HepG2 (cell line): ENCODE measurements at regions not wholly inside any gene's neighbourhood (a gene's known extent, or its start where the extent isn't known, plus 50 kb on each side); places are given as distances from the start of the nearest gene placed in this dataset.
"Not testable (repeated sequence)": the region's sequence is repeated elsewhere in the genome, so short reads cannot be mapped to it uniquely, and the experiment has no call there.

ENCODE experiments used
- ATAC-seq: fragments of 200-7000 bp; cut with Tn5 transposase; 3 replicates; pipeline ENCODE4 v1.9.1; 2020; ENCODE audit warnings: mild to moderate bottlenecking, moderate library complexity
- BruUV-seq: library from RNA; stranded (reverse); fragments of 400-500 nt; replicated peaks from 2 replicates; lab custom pipeline; 2021; lab: Mats Ljungman, UMichigan
- CTCF ChIA-PET: fragments of 300-600 bp; formaldehyde crosslinking; extraction: SDS; loops from one replicate; lab custom pipeline; 2021; ENCODE audit warnings: low total read pairs, inconsistent platforms, low intra/inter-chr PET ratio; lab: Yijun Ruan, JAX
- POLR2A ChIA-PET: fragments of 350-600 bp; sonication (Branson Sonifier 250); formaldehyde crosslinking; loops from one replicate; lab custom pipeline; 2020; ENCODE audit warnings: antibody characterized with exemption, inconsistent platforms; lab: Yijun Ruan, JAX
- DNase-seq: peaks from one replicate; pipeline ENCODE4 v3.0.0-alpha.2; 2015; ENCODE audit warnings: low spot score
- FAIRE-seq: peaks from 3 replicates; lab custom pipeline; 2011; peaks lifted over from hg19 to GRCh38; lab: Jason Lieb, UNC
- H2AFZ ChIP-seq: one replicate; pipeline ENCODE4 v1.6.1; 2011; ENCODE audit warnings: low read length, inconsistent platforms
- H3K27ac ChIP-seq: fragments of 300-600 bp; 3 replicates; pipeline ENCODE4 v1.8.0; 2011; ENCODE audit warnings: mixed run types, mild to moderate bottlenecking, mixed read lengths, low read length, inconsistent platforms; ENCODE audit not compliant: insufficient read depth; ENCODE audit errors: extremely low read length
- H3K27me3 ChIP-seq, 2 experiments: fragments of 200-600 bp in 1 of 2; 2 replicates in 1 of 2; 3 replicates in 1 of 2; pipeline versions ENCODE4 v1.6.0 to v1.8.0; 2011; ENCODE audit warnings: low read length in 2 of 2, mild to moderate bottlenecking in 2 of 2, moderate library complexity in 2 of 2, inconsistent platforms in 1 of 2; ENCODE audit not compliant: insufficient read depth in 2 of 2, control insufficient read depth in 1 of 2
- H3K36me3 ChIP-seq, 2 experiments: fragments of 200-600 bp in 1 of 2; replicated peaks in 1 of 2; 2 replicates in 1 of 2; 3 replicates in 1 of 2; pipeline versions ENCODE4 v1.5.1 to v1.8.0; 2011; ENCODE audit warnings: low read length in 2 of 2, inconsistent platforms in 1 of 2; ENCODE audit not compliant: insufficient read depth in 2 of 2, control insufficient read depth in 1 of 2
- H3K4me1 ChIP-seq: 2 replicates; pipeline ENCODE4 v1.5.1; 2012; ENCODE audit warnings: low read length, inconsistent platforms; ENCODE audit not compliant: insufficient read depth
- H3K4me2 ChIP-seq: 2 replicates; pipeline ENCODE4 v1.6.0; 2011; ENCODE audit warnings: low read depth, low read length, inconsistent platforms
- H3K4me3 ChIP-seq, 3 experiments: fragments of 200-600 bp in 1 of 3; sonication (generic), shearing (Covaris generic) in 1 of 3; replicated peaks in 1 of 3; 2 replicates each; pipeline ENCODE4 v1.5.1; 2011 to 2016; ENCODE audit warnings: low read length in 3 of 3, inconsistent platforms in 2 of 3, low read depth in 2 of 3, mild to moderate bottlenecking in 2 of 3, control low read depth in 1 of 3, mixed read lengths in 1 of 3; ENCODE audit not compliant: insufficient read depth in 1 of 3
- H3K79me2 ChIP-seq: one replicate; pipeline ENCODE4 v1.6.1; 2011; ENCODE audit warnings: low read length, inconsistent platforms; ENCODE audit not compliant: insufficient read depth
- H3K9ac ChIP-seq: 2 replicates; pipeline ENCODE4 v1.6.0; 2011; ENCODE audit warnings: mild to moderate bottlenecking, low read depth, low read length, inconsistent platforms; ENCODE audit not compliant: insufficient read depth
- H3K9me3 ChIP-seq: 2 replicates; pipeline ENCODE4 v1.5.1; 2012; ENCODE audit warnings: mild to moderate bottlenecking, low read length
- H4K20me1 ChIP-seq: 2 replicates; pipeline ENCODE4 v1.6.0; 2011; ENCODE audit warnings: inconsistent platforms, mild to moderate bottlenecking, low read length, moderate library complexity; ENCODE audit not compliant: insufficient read depth
- ELF3 ChIP-seq: IDR thresholded peaks from 2 replicates; pipeline ENCODE4 v1.6.1; 2016; ENCODE audit warnings: missing genetic modification reagents, missing compliant biosample characterization
- EP300 ChIP-seq, 3 experiments: sonication (generic) in 1 of 3; formaldehyde crosslinking in 1 of 3; IDR thresholded peaks; 2 replicates each; pipeline versions ENCODE4 v1.5.1 to v1.6.1; 2011 to 2020; ENCODE audit warnings: low read depth in 2 of 3, low read length in 2 of 3, borderline replicate concordance in 1 of 3, improper control_type of control experiment in 1 of 3, mild to moderate bottlenecking in 1 of 3, missing genetic modification reagents in 1 of 3, moderate library complexity in 1 of 3
- HNF4A ChIP-seq: sonication (generic); formaldehyde crosslinking; IDR thresholded peaks from 2 replicates; pipeline ENCODE4 v1.4.0; 2020; ENCODE audit warnings: missing genetic modification reagents
- HOXA5 ChIP-seq: sonication (generic); formaldehyde crosslinking; IDR thresholded peaks from 2 replicates; pipeline ENCODE4 v1.4.0; 2020; ENCODE audit warnings: missing genetic modification reagents
- KDM6A ChIP-seq: IDR thresholded peaks from 2 replicates; pipeline ENCODE4 v1.6.1; 2016; ENCODE audit warnings: low read depth
- NCOA2 ChIP-seq: sonication (generic); formaldehyde crosslinking; IDR thresholded peaks from 2 replicates; pipeline ENCODE4 v1.8.0; 2022; ENCODE audit warnings: inconsistent platforms
- SOX13 ChIP-seq, 3 experiments: fragments of 450-650 bp in 1 of 3; sonication (generic) in 1 of 3; formaldehyde crosslinking in 1 of 3; IDR thresholded peaks in 2 of 3; conservative IDR thresholded peaks in 1 of 3; 2 replicates each; pipeline versions ENCODE4 v1.5.0 to v1.6.1; 2016 to 2020; ENCODE audit warnings: antibody characterized with exemption in 1 of 3, mild to moderate bottlenecking in 1 of 3, missing compliant biosample characterization in 1 of 3, missing genetic modification reagents in 1 of 3, moderate library complexity in 1 of 3
- SOX5 ChIP-seq: IDR thresholded peaks from 2 replicates; pipeline ENCODE4 v1.6.1; 2016; ENCODE audit warnings: borderline replicate concordance
- SOX6 ChIP-seq, 2 experiments: fragments of 450-650 bp in 1 of 2; sonication (generic) in 1 of 2; formaldehyde crosslinking in 1 of 2; IDR thresholded peaks; 2 replicates each; pipeline versions ENCODE4 v1.4.0 to v1.6.1; 2017 to 2020; ENCODE audit warnings: antibody characterized with exemption in 1 of 2, mild to moderate bottlenecking in 1 of 2, missing genetic modification reagents in 1 of 2
- SP1 ChIP-seq, 2 experiments: fragments of 450-650 bp in 1 of 2; sonication (generic) in 1 of 2; formaldehyde crosslinking in 1 of 2; IDR thresholded peaks; 2 replicates each; pipeline versions ENCODE4 v1.4.0 to v1.6.1; 2016 to 2020; ENCODE audit warnings: missing genetic modification reagents in 1 of 2
- TEAD3 ChIP-seq: optimal IDR thresholded peaks from 2 replicates; pipeline ENCODE3; 2016; ENCODE audit warnings: borderline replicate concordance
- ZFY ChIP-seq: sonication (generic); formaldehyde crosslinking; IDR thresholded peaks from 2 replicates; pipeline ENCODE4 v1.4.0; 2020; ENCODE audit warnings: missing genetic modification reagents
- ZNF124 ChIP-seq: sonication (generic); formaldehyde crosslinking; IDR thresholded peaks from 2 replicates; pipeline ENCODE4 v1.4.0; 2020; ENCODE audit warnings: missing genetic modification reagents
- ZNF652 ChIP-seq: IDR thresholded peaks from 2 replicates; pipeline ENCODE4 v1.6.1; 2016; ENCODE audit warnings: low read depth, borderline replicate concordance
- WGBS: methylation state at CpG from one replicate; pipeline ENCODE4 v1.1.6; 2017; ENCODE audit warnings: low lambda C conversion rate; 5-methylcytosine and 5-hydroxymethylcytosine counted together
- in situ Hi-C: cut with HindIII; loops from 2 replicates; pipeline ENCODE4 v1.10.0; 2017; ENCODE audit warnings: low pct_unique_long_range_greater_than_20kb; ENCODE audit not compliant: extremely low pct_ligation_motif_present
- intact Hi-C: fragments of 100-400 bp; cut with micrococcal nuclease; formaldehyde crosslinking; loops from one replicate; pipeline ENCODE4 v1.10.0; 2022; ENCODE audit not compliant: unreplicated experiment

DNA sequence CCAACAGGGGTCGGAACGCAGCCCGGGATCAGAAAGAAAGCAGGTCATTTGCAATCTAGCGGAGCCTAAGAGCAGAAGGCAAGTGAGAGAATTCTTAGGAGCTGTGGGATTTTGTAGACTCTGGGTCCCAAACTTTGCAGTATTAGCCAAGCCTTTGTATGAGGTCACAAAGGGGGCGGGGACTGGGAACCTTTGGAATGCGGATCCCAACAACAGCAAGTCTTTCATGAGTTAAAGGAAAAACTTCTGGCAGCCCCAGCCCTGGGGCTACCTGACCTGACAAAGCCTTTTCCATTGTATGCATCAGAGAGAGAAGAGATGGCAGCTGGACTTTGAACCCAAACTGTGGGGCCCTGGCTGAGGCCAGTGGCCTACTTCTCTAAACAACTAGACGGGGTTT, 73.3 kb downstream of the DAPL1 start:
- H2AFZ ChIP-seq; H3K9me3 ChIP-seq; H3K27me3 ChIP-seq; H4K20me1 ChIP-seq; H3K79me2 ChIP-seq; CTCF ChIA-PET; ATAC-seq; intact Hi-C loops; BruUV-seq; H3K9ac ChIP-seq; in situ Hi-C loops; H3K36me3 ChIP-seq; FAIRE-seq; TF ChIP-seq SOX13 (IDR thresholded peaks at IDR 0.05); SOX6 (IDR thresholded peaks at IDR 0.05); SP1 (IDR thresholded peaks at IDR 0.05); EP300 (CRISPR knock-in tag; IDR thresholded peaks at IDR 0.05; ENCODE audit: borderline replicate concordance): not testable (repeated sequence)
- POLR2A ChIA-PET, result interaction anchor here (0.6 kb wide), 1 partner anchor 747 kb away, joined by 4 read pairs; no protein-coding TSS in a partner anchor
- Histone ChIP-seq H3K4me3 (0 out of 6 replicates have a peak overlapping the region, but pooled peaks of 1 of the 3 experiments have one; percentile 33), H3K4me2 (peak overlapping the region; percentile 65), H3K27ac (peak overlapping the region; percentile 52), H3K4me1 (peaks cover 35% of the 10 kb centered on the region)
- peak; percentile 74 for DNase-seq
- TF ChIP-seq SOX13 (CRISPR knock-in tag; conservative IDR thresholded peaks at IDR 0.05 in 1 of 2, IDR thresholded peaks at IDR 0.05 in 1 of 2) (peak in 1 of 2 experiments; percentile 40; a peak in 2 of 4 replicates), SOX6 (CRISPR knock-in tag; IDR thresholded peaks at IDR 0.05) (peak; percentile 29; the same call in 1 of the 2 replicates), SOX5 (CRISPR knock-in tag) (0 out of 2 replicates have a peak, but pooled peaks have one; percentile 31), ZNF652 (CRISPR knock-in tag) (peak; percentile 55; the same call in 1 of the 2 replicates), SP1 (CRISPR knock-in tag; IDR thresholded peaks at IDR 0.05) (peak; percentile 20; the same call in 1 of the 2 replicates), HOXA5 (CRISPR knock-in tag) (0 out of 2 replicates have a peak, but pooled peaks have one; percentile 33), HNF4A (peak; percentile 46), KDM6A (CRISPR knock-in tag) (peak; percentile 48; the same call in 1 of the 2 replicates), TEAD3 (CRISPR knock-in tag) (peak; percentile 50), NCOA2 (CRISPR knock-in tag) (peak; percentile 28; the same call in 1 of the 2 replicates), ZFY (CRISPR knock-in tag) (0 out of 2 replicates have a peak, but pooled peaks have one; percentile 17), ELF3 (CRISPR knock-in tag) (peak; percentile 49; the same call in 1 of the 2 replicates), EP300 (IDR thresholded peaks at IDR 0.05; ENCODE audit: low read depth in 2 of 2, low read length in 2 of 2) (peak in 1 of 2 experiments; percentile 17; a peak in 1 of 4 replicates), ZNF124 (peak; percentile 93)
- 37% methylated on average over 7 of the region's 7 CpGs for WGBS
